GM12878 (cell line): ENCODE measurements at regions not wholly inside any gene's neighbourhood (a gene's known extent, or its start where the extent isn't known, plus 50 kb on each side); places are given as distances from the start of the nearest gene placed in this dataset.

ENCODE experiments used
- BHLHE40 ChIP-seq, 2 experiments: fragments of 450-650 bp in 1 of 2; IDR thresholded peaks; 2 replicates each; pipeline ENCODE4 v1.6.1; 2011 to 2017; ENCODE audit warnings: low read depth in 2 of 2, borderline replicate concordance in 1 of 2, improper control_type of control experiment in 1 of 2, low read length in 1 of 2, mild to moderate bottlenecking in 1 of 2
- BMI1 ChIP-seq: fragments of 450-650 bp; IDR thresholded peaks from 2 replicates; pipeline ENCODE4 v1.6.1; 2016; ENCODE audit warnings: mild to moderate bottlenecking, moderate library complexity, borderline replicate concordance
- BRCA1 ChIP-seq: IDR thresholded peaks from 2 replicates; pipeline ENCODE4 v1.6.1; 2011; ENCODE audit warnings: low read depth, low read length, improper control_type of control experiment
- CBX5 ChIP-seq: sonication (generic); IDR thresholded peaks from 2 replicates; pipeline ENCODE4 v1.6.1; 2016; ENCODE audit warnings: low read depth, moderate library complexity, mild to moderate bottlenecking, inconsistent platforms
- CEBPB ChIP-seq, 2 experiments: fragments of 150-350 bp in 1 of 2; IDR thresholded peaks; 2 replicates each; pipeline ENCODE4 v1.6.1; 2012 to 2014; ENCODE audit warnings: low read depth in 2 of 2, low read length in 2 of 2, borderline replicate concordance in 1 of 2, inconsistent platforms in 1 of 2
- FOXK2 ChIP-seq: fragments of 450-650 bp; IDR thresholded peaks from 2 replicates; pipeline ENCODE4 v1.6.1; 2017; ENCODE audit warnings: mild to moderate bottlenecking, moderate library complexity
- FOXM1 ChIP-seq: IDR thresholded peaks from 2 replicates; pipeline ENCODE4 v1.6.1; 2012; ENCODE audit warnings: low read depth, mild to moderate bottlenecking, inconsistent platforms, low read length, moderate library complexity
- IKZF1 ChIP-seq: fragments of 450-650 bp; conservative IDR thresholded peaks from 2 replicates; pipeline ENCODE4 v1.6.1; 2017; ENCODE audit warnings: antibody characterized with exemption, mild to moderate bottlenecking
- IRF4 ChIP-seq: IDR thresholded peaks from 2 replicates; pipeline ENCODE4 v1.6.1; 2011; ENCODE audit warnings: low read depth, low read length
- JUND ChIP-seq: IDR thresholded peaks from 2 replicates; pipeline ENCODE4 v1.6.1; 2012; ENCODE audit warnings: low read depth, mild to moderate bottlenecking, low read length, improper control_type of control experiment, moderate library complexity
- MEF2A ChIP-seq: IDR thresholded peaks from 2 replicates; pipeline ENCODE4 v1.6.1; 2011; ENCODE audit warnings: low read depth, mild to moderate bottlenecking, low read length, moderate library complexity; ENCODE audit not compliant: insufficient read depth
- NRF1 ChIP-seq: conservative IDR thresholded peaks from 2 replicates; pipeline ENCODE4 v1.6.1; 2011; ENCODE audit warnings: mild to moderate bottlenecking, low read depth, low read length, improper control_type of control experiment
- POLR2A ChIP-seq: IDR thresholded peaks from 2 replicates; pipeline ENCODE4 v1.6.1; 2011; ENCODE audit warnings: low read depth, mild to moderate bottlenecking, low read length
- SMAD1 ChIP-seq: fragments of 450-650 bp; IDR thresholded peaks from 2 replicates; pipeline ENCODE4 v1.6.1; 2018; ENCODE audit warnings: mild to moderate bottlenecking, low read depth; ENCODE audit not compliant: partially characterized antibody
- SPI1 ChIP-seq: IDR thresholded peaks from 2 replicates; pipeline ENCODE4 v1.6.1; 2011; ENCODE audit warnings: low read depth, mild to moderate bottlenecking, low read length, moderate library complexity, borderline replicate concordance; ENCODE audit not compliant: insufficient read depth
- SUZ12 ChIP-seq: fragments of 200-600 bp; sonication (generic); IDR thresholded peaks from one replicate; pipeline ENCODE4 v1.6.1; 2018; ENCODE audit warnings: antibody characterized with exemption, mild to moderate bottlenecking; ENCODE audit not compliant: unreplicated experiment
- TCF3 ChIP-seq: IDR thresholded peaks from 2 replicates; pipeline ENCODE4 v1.6.1; 2012; ENCODE audit warnings: low read depth, mild to moderate bottlenecking, low read length, borderline replicate concordance; ENCODE audit not compliant: insufficient read depth
- YY1 ChIP-seq: IDR thresholded peaks from 2 replicates; pipeline ENCODE4 v1.6.1; 2011; ENCODE audit warnings: low read depth, mild to moderate bottlenecking, low read length
- ZNF24 ChIP-seq: fragments of 450-650 bp; IDR thresholded peaks from 2 replicates; pipeline ENCODE4 v1.6.1; 2017; ENCODE audit warnings: antibody characterized with exemption, mild to moderate bottlenecking
- ZNF384 ChIP-seq: IDR thresholded peaks from 2 replicates; pipeline ENCODE4 v1.6.1; 2012; ENCODE audit warnings: low read depth, mild to moderate bottlenecking, low read length, improper control_type of control experiment, borderline replicate concordance
- TF ChIP-seq, protein P1 (sequence below): IDR thresholded peaks from 2 replicates; pipeline ENCODE4 v1.6.1; 2012; ENCODE audit warnings: improper control_type of control experiment, low read depth, low read length; ENCODE audit not compliant: insufficient replicate concordance
- TF ChIP-seq, protein P2 (sequence below): fragments of 450-650 bp; IDR thresholded peaks from 2 replicates; pipeline ENCODE4 v1.6.1; 2016; ENCODE audit warnings: mild to moderate bottlenecking
- TF ChIP-seq, protein P3 (sequence below): fragments of 450-650 bp; formaldehyde crosslinking; IDR thresholded peaks from 2 replicates; pipeline ENCODE4 v1.4.0; 2022; ENCODE audit warnings: mild to moderate bottlenecking, moderate library complexity

DNA sequence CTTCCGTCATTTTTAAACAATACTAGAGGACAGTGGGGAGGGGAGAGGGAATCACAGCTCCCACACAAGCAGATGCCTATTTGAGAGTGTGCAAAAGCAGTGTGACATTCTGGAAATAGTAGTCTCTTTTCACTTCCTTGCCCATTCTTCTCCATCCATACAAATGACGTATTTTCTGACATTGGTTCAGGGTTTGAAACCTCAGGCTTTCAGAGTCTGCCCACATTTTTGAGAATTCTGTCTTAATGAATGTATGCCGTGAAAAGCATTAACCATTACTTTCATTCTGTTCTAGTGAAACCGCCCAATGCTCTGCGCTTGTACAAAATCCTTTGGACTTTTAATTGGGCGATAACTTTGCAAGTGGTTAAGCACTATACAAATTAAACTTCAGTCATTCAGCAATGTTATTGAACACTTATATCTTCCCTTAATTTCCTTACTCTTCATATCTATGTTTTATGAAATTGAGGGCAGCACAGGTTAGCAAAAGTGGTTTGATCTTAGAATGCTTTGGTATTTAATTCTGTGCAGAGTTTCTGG lies 265.7 kb downstream of the SOX4 start (continued):
- TF ChIP-seq, protein P1, sequence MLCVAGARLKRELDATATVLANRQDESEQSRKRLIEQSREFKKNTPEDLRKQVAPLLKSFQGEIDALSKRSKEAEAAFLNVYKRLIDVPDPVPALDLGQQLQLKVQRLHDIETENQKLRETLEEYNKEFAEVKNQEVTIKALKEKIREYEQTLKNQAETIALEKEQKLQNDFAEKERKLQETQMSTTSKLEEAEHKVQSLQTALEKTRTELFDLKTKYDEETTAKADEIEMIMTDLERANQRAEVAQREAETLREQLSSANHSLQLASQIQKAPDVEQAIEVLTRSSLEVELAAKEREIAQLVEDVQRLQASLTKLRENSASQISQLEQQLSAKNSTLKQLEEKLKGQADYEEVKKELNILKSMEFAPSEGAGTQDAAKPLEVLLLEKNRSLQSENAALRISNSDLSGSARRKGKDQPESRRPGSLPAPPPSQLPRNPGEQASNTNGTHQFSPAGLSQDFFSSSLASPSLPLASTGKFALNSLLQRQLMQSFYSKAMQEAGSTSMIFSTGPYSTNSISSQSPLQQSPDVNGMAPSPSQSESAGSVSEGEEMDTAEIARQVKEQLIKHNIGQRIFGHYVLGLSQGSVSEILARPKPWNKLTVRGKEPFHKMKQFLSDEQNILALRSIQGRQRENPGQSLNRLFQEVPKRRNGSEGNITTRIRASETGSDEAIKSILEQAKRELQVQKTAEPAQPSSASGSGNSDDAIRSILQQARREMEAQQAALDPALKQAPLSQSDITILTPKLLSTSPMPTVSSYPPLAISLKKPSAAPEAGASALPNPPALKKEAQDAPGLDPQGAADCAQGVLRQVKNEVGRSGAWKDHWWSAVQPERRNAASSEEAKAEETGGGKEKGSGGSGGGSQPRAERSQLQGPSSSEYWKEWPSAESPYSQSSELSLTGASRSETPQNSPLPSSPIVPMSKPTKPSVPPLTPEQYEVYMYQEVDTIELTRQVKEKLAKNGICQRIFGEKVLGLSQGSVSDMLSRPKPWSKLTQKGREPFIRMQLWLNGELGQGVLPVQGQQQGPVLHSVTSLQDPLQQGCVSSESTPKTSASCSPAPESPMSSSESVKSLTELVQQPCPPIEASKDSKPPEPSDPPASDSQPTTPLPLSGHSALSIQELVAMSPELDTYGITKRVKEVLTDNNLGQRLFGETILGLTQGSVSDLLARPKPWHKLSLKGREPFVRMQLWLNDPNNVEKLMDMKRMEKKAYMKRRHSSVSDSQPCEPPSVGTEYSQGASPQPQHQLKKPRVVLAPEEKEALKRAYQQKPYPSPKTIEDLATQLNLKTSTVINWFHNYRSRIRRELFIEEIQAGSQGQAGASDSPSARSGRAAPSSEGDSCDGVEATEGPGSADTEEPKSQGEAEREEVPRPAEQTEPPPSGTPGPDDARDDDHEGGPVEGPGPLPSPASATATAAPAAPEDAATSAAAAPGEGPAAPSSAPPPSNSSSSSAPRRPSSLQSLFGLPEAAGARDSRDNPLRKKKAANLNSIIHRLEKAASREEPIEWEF, result no peak
- no peak for TF ChIP-seq CEBPB (IDR thresholded peaks at IDR 0.05; ENCODE audit: borderline replicate concordance in 1 of 2, low read depth in 2 of 2, low read length in 2 of 2)
- TF ChIP-seq, protein P2, sequence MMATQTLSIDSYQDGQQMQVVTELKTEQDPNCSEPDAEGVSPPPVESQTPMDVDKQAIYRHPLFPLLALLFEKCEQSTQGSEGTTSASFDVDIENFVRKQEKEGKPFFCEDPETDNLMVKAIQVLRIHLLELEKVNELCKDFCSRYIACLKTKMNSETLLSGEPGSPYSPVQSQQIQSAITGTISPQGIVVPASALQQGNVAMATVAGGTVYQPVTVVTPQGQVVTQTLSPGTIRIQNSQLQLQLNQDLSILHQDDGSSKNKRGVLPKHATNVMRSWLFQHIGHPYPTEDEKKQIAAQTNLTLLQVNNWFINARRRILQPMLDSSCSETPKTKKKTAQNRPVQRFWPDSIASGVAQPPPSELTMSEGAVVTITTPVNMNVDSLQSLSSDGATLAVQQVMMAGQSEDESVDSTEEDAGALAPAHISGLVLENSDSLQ, result no peak
- no peak for TF ChIP-seq ZNF384
- no peak for TF ChIP-seq CBX5
- TF ChIP-seq BHLHE40 (IDR thresholded peaks at IDR 0.05; ENCODE audit: borderline replicate concordance in 1 of 2, low read depth in 2 of 2, low read length in 1 of 2), result no peak; a peak in 1 of 4 replicates
- TF ChIP-seq YY1, result no peak
- TF ChIP-seq, protein P3, sequence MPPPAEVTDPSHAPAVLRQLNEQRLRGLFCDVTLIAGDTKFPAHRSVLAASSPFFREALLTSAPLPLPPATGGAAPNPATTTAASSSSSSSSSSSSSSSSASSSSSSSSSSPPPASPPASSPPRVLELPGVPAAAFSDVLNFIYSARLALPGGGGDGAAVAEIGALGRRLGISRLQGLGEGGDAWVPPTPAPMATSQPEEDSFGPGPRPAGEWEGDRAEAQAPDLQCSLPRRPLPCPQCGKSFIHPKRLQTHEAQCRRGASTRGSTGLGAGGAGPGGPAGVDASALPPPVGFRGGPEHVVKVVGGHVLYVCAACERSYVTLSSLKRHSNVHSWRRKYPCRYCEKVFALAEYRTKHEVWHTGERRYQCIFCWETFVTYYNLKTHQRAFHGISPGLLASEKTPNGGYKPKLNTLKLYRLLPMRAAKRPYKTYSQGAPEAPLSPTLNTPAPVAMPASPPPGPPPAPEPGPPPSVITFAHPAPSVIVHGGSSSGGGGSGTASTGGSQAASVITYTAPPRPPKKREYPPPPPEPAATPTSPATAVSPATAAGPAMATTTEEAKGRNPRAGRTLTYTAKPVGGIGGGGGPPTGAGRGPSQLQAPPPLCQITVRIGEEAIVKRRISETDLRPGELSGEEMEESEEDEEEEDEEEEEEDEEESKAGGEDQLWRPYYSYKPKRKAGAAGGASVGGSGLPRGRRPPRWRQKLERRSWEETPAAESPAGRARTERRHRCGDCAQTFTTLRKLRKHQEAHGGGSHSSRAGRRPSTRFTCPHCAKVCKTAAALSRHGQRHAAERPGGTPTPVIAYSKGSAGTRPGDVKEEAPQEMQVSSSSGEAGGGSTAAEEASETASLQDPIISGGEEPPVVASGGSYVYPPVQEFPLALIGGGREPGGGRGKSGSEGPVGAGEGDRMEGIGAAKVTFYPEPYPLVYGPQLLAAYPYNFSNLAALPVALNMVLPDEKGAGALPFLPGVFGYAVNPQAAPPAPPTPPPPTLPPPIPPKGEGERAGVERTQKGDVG (CRISPR knock-in tag), result no peak
- peak; percentile 64 for TF ChIP-seq IKZF1
- TF ChIP-seq BRCA1, result no peak
- TF ChIP-seq BMI1, result no peak
- TF ChIP-seq JUND, result no peak
- no peak for TF ChIP-seq FOXM1
- TF ChIP-seq SUZ12, result no peak
- TF ChIP-seq POLR2A, result no peak
- no peak for TF ChIP-seq NRF1
- no peak for TF ChIP-seq SMAD1
- TF ChIP-seq ZNF24, result peak; percentile 91; the same call in 1 of the 2 replicates
- no peak for TF ChIP-seq FOXK2
- TF ChIP-seq SPI1, result peak; percentile 28; the same call in 1 of the 2 replicates
- TF ChIP-seq IRF4, result no peak
- no peak for TF ChIP-seq MEF2A
- TF ChIP-seq TCF3, result no peak
